NCI-H2227 treated with DMSO at 0.1 percent for 48 hours (cell line): ENCODE measurements at regions not wholly inside any gene's neighbourhood (a gene's known extent, or its start where the extent isn't known, plus 50 kb on each side); places are given as distances from the start of the nearest gene placed in this dataset.

Source experiments
- DNase-seq: peaks from one replicate; lab custom pipeline; 2025; lab: John Stamatoyannopoulos, UW

DNA sequence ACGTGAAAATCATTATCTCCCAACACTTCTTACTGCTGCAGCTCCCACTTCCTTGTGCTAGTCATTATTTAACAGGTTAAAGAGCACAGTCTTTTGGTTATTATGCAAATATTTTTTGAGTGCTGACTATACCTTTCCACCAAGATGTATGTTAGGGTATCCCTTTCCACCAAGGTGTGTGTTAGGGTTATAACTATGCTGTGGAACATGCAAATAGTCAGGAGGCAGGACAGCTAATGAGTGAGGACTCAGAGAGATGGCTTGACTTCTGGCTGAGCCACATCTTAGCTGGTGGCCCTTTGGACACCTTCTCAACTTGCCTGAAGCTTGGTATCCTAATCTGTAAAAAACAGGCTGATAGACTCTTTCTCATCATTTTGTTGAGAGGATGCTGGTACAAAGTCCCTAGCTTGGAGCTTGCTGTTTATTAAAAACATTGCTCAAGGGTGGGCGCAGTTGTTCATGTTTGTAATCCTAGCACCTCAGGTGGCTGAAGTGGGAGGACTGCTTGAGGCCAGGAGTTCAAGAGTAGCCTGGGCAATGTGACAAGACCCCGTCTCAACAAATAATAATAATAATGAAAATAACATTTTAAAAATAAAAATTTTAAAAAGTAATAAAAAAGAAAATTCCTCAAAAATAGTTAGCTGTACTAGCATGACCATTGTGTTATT is 160.5 kb upstream of the ADAMTS9 start:
- no peak for DNase-seq

DNA sequence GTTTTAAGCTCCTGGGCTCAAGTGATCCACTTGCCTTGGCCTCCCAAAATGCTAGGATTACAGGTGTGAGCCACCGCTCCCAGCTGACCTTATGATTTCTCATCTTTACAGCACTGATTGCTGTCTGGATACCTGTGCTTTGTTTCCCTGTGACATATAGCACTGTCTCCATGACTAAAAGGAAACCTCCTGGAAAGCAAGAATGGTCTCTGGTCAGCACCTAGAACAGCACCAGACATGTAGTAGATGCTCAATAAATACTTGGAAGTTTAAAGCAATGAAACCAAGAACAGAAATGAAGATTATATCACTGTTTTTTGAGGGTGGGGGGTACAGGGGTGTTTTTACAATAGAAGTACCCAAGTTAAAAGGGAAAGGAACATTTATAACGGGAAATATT is 156.8 kb upstream of the ADAMTS9 start:
- DNase-seq: no peak

- DNase-seq: no peak
Observed at GRCh38 chr3:64837986-64838735, 150.4 kb upstream of the ADAMTS9 start.

DNA sequence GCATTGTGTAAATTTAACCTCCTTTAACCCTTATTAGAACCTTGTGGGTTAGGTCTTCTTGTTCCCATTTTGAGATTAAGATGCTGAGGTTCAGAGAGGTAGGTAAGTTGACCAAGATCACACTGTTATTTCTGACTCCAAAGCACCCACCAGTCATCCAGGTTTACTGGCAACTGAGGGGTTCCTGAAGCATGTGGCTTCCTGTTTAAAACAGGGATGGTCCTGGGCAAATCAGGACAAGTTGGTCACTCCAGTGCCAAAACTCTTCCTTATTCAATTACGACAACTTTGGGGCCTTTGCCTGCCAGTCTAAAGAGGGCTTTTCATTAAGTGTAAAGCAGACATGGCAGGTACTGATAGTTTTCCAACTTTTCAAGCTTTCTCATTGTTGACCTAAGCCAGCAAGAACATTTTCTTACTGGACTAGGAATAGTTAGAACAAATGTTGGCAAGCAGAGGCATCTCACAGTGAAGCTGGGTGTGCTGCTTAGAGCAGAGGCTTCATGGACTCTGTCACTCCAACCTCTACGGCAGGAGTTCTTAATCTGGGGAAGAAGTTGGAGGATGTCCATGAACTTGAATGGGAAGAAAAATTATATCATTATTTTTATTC is 149.4 kb upstream of the ADAMTS9 start:
- DNase-seq: no peak

DNA sequence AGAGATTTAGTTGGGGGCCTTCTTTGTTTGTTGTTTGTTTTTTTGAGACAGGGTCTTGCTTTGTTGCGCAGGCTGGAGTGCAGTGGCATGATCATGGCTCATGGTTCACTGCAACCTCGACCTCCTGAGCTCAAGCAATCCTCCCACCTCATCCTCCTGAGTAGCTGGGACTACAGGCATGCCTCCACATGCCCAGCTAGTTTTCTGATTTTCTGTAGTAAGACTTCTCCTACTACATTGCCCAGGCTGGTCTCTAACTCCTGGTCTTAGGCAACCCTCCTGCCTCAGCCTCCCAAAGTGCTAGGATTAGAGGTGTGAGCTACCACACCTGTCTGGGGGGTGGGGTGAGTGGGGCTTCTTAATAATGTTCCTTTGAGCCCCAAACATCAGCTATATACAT is 148.3 kb upstream of the ADAMTS9 start:
- DNase-seq: no peak

- no peak for DNase-seq
Observed at GRCh38 chr3:64832098-64832497, 144.3 kb upstream of the ADAMTS9 start.

- DNase-seq: no peak
Observed at GRCh38 chr3:64830681-64831080, 142.9 kb upstream of the ADAMTS9 start.

DNA sequence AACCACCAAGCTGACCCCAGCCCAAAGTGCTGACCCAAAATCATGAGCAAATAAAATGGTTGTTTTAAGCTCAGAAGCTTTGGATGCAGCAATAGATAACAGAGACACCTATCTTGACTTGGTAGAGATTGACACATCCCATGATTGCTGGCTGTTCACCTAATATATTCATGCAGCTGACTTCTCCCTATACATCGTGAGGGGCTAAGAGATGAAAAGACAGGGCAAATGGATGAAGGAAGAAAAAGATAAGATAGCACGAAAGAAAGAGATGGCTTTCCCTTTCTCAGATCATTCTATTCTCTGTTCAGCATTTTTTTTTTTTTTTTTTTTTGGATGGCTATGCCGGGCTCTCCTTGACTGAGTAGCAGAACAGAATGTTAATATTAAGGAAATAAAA is 141.5 kb upstream of the ADAMTS9 start:
- DNase-seq: no peak

DNA sequence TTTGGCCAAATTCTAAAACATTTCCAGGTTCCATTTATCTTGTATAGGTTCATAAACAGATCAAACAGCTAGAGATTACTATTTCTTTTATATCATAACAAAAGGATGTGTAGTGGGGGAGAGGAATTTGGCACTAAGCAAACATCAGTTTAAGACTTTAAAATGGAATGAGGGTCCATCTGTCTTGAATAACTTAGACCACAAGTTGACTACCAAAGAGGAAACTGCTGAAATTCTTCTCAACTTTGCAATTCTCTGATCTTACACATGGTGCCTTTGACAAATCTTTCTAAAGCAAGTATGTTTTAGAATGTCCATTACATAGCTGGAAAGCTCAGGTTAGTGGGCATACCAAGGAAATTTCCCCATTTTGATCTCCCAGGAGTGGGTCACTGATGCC is 140.5 kb upstream of the ADAMTS9 start:
- DNase-seq: no peak

- DNase-seq: no peak
Observed at GRCh38 chr3:64827431-64827830, 139.6 kb upstream of the ADAMTS9 start.

DNA sequence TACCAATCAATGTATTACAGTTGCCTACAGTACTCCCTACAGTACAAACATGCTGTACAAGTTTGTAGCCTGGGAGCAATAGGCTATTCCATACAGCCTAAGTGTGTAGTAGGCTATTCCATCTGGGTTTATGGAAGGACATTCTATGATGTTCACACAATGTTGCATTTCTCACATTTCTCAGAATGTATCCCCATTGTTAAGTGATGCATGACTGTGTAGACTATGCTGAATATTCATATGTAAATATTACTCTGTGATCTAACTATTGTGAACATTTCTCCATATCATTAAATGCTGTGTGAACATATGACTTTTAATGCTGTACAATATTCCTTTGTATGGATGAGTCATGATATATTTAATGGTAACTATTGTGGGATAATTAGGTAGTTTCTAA is 139.2 kb upstream of the ADAMTS9 start:
- no peak for DNase-seq

DNA sequence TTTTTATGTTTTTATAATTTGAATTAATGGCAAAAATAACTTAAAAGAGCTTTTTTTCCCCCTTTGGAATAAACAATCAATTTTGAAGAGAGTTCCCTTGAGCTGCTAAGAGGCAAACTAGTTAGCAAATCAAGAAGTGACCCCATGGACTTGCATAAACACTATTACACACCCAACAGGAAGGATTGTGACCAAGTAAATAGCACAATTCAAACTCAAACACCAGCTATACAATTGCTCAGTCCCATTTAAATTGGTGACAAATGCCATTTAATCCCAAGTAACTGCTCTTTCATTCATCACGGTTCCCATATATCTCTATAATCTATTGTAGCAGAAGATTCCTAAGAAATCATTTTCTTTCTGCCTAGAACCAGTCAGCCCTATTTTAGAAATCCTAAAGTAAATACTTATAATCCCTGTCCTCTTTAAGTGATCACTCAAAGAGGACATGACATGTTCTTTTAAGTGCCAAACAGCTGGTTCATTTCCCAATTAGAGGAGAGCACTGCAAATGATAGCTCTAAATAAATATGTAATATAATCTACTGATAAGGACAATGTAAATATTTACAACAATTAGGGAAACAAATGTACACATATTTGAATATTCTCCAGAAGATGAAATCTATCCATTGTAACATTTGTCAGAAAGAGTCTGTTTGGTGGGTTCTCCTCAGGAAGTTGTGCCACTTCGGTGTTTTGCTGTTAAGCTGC is 137.8 kb upstream of the ADAMTS9 start:
- DNase-seq: no peak

GRCh38 chr3:64824394-64824909 is 136.7 kb upstream of the ADAMTS9 start:
- DNase-seq: no peak

- no peak for DNase-seq
Observed at GRCh38 chr3:64818196-64818595, 130.4 kb upstream of the ADAMTS9 start.

DNA sequence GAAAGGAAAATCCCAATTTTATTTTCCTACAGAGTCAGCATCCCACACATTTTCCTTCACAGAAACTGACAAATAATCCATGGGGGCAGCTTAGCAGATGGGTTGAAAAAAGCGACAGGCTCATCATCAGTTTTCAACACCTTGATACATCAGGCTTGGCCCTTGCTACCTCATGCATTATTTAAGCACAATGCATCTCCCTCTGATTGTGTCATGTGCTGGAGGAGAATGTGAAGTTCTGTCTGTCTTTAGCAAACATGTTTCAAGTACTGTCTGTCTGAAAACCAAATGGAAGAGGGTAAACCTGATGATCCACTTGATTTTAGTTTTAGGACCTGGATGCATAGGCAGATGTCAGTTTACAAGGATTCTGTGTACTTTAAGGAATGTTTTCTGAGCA is 128.6 kb upstream of the ADAMTS9 start:
- no peak for DNase-seq

DNA sequence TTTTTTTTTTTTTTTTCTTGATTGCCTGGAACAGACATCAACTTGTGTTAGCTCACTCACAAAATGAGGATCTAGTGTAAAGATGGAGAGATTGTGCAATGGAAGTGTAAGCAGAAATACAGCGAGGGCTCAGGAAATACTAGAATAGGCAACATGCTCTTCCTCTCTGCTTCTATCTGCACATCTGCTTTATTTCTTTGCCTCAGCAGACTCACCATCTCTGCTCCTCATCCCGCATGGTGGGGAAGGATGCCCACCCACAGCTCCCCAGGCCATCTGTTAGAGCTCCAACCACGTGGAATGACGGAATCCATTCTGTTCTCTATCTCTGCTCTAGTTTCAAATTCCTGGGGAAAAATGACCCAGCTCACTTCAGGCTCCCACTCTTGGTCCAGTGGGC is 128.0 kb upstream of the ADAMTS9 start:
- no peak for DNase-seq

- no peak for DNase-seq
Observed at GRCh38 chr3:64815195-64815631, 127.4 kb upstream of the ADAMTS9 start.

DNA sequence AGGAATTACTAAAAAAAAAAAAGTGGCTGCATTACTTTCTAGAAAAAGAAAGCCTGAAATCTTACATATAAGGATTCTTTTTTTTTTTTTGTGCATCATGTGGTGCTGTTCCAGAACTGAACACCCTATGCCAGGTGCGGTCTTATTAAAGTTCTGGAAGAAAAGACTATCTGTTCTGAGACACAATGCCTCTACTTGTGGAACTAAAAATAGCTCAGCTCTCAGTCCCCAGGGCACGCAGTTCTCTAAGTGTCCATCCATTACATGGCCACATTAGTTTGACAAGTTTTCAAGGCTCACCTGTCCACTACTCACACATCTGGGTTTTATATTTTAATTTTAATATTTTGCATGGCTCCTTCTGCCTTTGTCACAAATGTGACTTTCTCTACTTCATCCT is 126.6 kb upstream of the ADAMTS9 start:
- no peak for DNase-seq

DNA sequence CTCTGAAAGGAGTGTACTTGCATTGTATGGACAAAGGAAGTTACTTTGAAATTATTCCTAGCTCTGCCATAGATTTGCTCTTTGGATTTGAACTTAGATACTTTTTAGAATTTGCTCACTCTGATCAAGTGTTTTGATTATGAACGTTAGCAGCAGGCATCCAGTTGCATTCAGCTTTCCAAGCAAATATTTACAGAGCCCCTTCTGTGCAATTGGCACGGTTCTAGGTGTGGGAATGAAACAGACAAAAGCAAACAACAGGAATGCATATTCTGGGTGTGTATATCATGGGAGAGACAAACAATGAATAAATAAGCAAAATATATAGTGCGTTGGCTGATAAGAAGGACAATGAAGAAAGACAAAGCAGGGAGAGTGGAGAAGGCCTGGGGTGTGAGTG is 125.5 kb upstream of the ADAMTS9 start:
- no peak for DNase-seq

GRCh38 chr3:64809086-64809485 is 121.3 kb upstream of the ADAMTS9 start:
- no peak for DNase-seq

- no peak for DNase-seq
Observed at GRCh38 chr3:64808061-64808460, 120.3 kb upstream of the ADAMTS9 start.
